IMR-90 (cell line): ENCODE measurements at regions not wholly inside any gene's neighbourhood (a gene's known extent, or its start where the extent isn't known, plus 50 kb on each side); places are given as distances from the start of the nearest gene placed in this dataset.

Experiments
- ATAC-seq: fragments of 200-7000 bp; cut with Tn5 transposase; 2 replicates; pipeline ENCODE4 v1.9.1; 2020; ENCODE audit warnings: low read depth, mild to moderate bottlenecking, moderate library complexity
- BruUV-seq: library from RNA; stranded (reverse); fragments of 400-500 nt; replicated peaks from 2 replicates; lab custom pipeline; 2021; lab: Mats Ljungman, UMichigan
- CTCF ChIA-PET: fragments of 300-600 bp; formaldehyde crosslinking; extraction: SDS; loops from one replicate; lab custom pipeline; 2021; ENCODE audit warnings: antibody characterized with exemption; lab: Yijun Ruan, JAX
- POLR2A ChIA-PET: fragments of 300-600 bp; sonication (Branson Sonifier 250); formaldehyde crosslinking; loops from one replicate; lab custom pipeline; 2022; ENCODE audit warnings: antibody characterized with exemption; ENCODE audit not compliant: unreplicated experiment; lab: Charles Lee
- DNase-seq: peaks from one replicate; pipeline ENCODE4 v3.0.0; 2013
- H2AFZ ChIP-seq: replicated peaks from 2 replicates; pipeline ENCODE3; 2013; ENCODE audit warnings: low read length, mild to moderate bottlenecking; ENCODE audit not compliant: poor library complexity
- H2AK5ac ChIP-seq: 2 replicates; pipeline ENCODE4 v1.6.1; 2013; ENCODE audit warnings: low read depth, low read length, inconsistent platforms
- H2AK9ac ChIP-seq: replicated peaks from 2 replicates; pipeline ENCODE3; 2013; ENCODE audit warnings: mild to moderate bottlenecking, low read depth, low read length, moderate library complexity; ENCODE audit not compliant: poor library complexity
- H2BK120ac ChIP-seq: 2 replicates; pipeline ENCODE4 v1.6.1; 2013; ENCODE audit warnings: low read depth, low read length, inconsistent platforms
- H2BK15ac ChIP-seq: 3 replicates; pipeline ENCODE4 v1.6.1; 2013; ENCODE audit warnings: low read depth, low read length, inconsistent platforms
- H2BK20ac ChIP-seq: 2 replicates; pipeline ENCODE4 v1.6.1; 2013; ENCODE audit warnings: low read depth, mild to moderate bottlenecking, inconsistent platforms, low read length, moderate library complexity
- H2BK5ac ChIP-seq: 2 replicates; pipeline ENCODE4 v1.6.1; 2013; ENCODE audit warnings: mild to moderate bottlenecking, low read depth, low read length, inconsistent platforms; ENCODE audit not compliant: poor library complexity, severe bottlenecking
- H3K14ac ChIP-seq: replicated peaks from 2 replicates; pipeline ENCODE4 v1.6.1; 2013; ENCODE audit warnings: low read depth, low read length, inconsistent platforms
- H3K18ac ChIP-seq: 2 replicates; pipeline ENCODE4 v1.6.1; 2013; ENCODE audit warnings: low read depth, low read length, control low read depth
- H3K23ac ChIP-seq: 2 replicates; pipeline ENCODE4 v1.6.1; 2013; ENCODE audit warnings: low read depth, low read length, inconsistent platforms
- H3K27ac ChIP-seq: 2 replicates; pipeline ENCODE4 v1.5.1; 2013; ENCODE audit warnings: mild to moderate bottlenecking, control low read depth, low read length; ENCODE audit not compliant: insufficient read depth
- H3K27me3 ChIP-seq: 2 replicates; pipeline ENCODE4 v1.6.1; 2013; ENCODE audit warnings: low read length; ENCODE audit not compliant: control insufficient read depth, insufficient read depth
- H3K36me3 ChIP-seq: 2 replicates; pipeline ENCODE4 v1.6.1; 2013; ENCODE audit warnings: low read length, mixed read lengths; ENCODE audit not compliant: control insufficient read depth, insufficient read depth
- H3K4ac ChIP-seq: 2 replicates; pipeline ENCODE4 v1.6.1; 2013; ENCODE audit warnings: low read depth, low read length, inconsistent platforms
- H3K4me1 ChIP-seq: 2 replicates; pipeline ENCODE4 v1.6.1; 2013; ENCODE audit warnings: low read length, mixed read lengths; ENCODE audit not compliant: control insufficient read depth, insufficient read depth
- H3K4me2 ChIP-seq: 2 replicates; pipeline ENCODE4 v1.6.1; 2013; ENCODE audit warnings: low read depth, mild to moderate bottlenecking, control low read depth, low read length, moderate library complexity
- H3K4me3 ChIP-seq: 2 replicates; pipeline ENCODE4 v1.5.1; 2013; ENCODE audit warnings: low read depth, mild to moderate bottlenecking, control low read depth, low read length, moderate library complexity; ENCODE audit not compliant: insufficient read depth
- H3K56ac ChIP-seq: 2 replicates; pipeline ENCODE4 v1.6.1; 2013; ENCODE audit warnings: low read length, inconsistent platforms; ENCODE audit not compliant: insufficient read depth; ENCODE audit errors: extremely low read depth
- H3K79me1 ChIP-seq, 2 experiments: 2 replicates each; pipeline ENCODE4 v1.6.1; 2013; ENCODE audit warnings: low read length in 2 of 2, inconsistent platforms in 1 of 2, low read depth in 1 of 2
- H3K9ac ChIP-seq: 2 replicates; pipeline ENCODE4 v1.6.1; 2013; ENCODE audit warnings: low read depth, low read length, control low read depth
- H3K9me1 ChIP-seq: 2 replicates; pipeline ENCODE4 v1.6.1; 2013; ENCODE audit warnings: low read length, inconsistent platforms; ENCODE audit not compliant: insufficient read depth
- H3K9me3 ChIP-seq: 2 replicates; pipeline ENCODE4 v1.6.1; 2013; ENCODE audit warnings: low read length; ENCODE audit not compliant: control insufficient read depth, insufficient read depth
- H4K20me1 ChIP-seq: 2 replicates; pipeline ENCODE4 v1.6.1; 2013; ENCODE audit warnings: low read length, inconsistent platforms; ENCODE audit not compliant: insufficient read depth
- H4K5ac ChIP-seq: 2 replicates; pipeline ENCODE4 v1.6.1; 2013; ENCODE audit warnings: mild to moderate bottlenecking, low read depth, low read length, control low read depth
- H4K8ac ChIP-seq, 2 experiments: 2 replicates each; pipeline ENCODE4 v1.6.1; 2013; ENCODE audit warnings: low read depth in 2 of 2, low read length in 2 of 2, control low read depth in 1 of 2, inconsistent platforms in 1 of 2
- H4K91ac ChIP-seq: 2 replicates; pipeline ENCODE4 v1.6.1; 2013; ENCODE audit warnings: low read depth, low read length, inconsistent platforms; ENCODE audit not compliant: insufficient read depth
- CTCF ChIP-seq: conservative IDR thresholded peaks from 2 replicates; pipeline ENCODE4 v1.5.1; 2012; ENCODE audit warnings: mild to moderate bottlenecking, low read depth, low read length, improper control_type of control experiment
- MAFK ChIP-seq: IDR thresholded peaks from 2 replicates; pipeline ENCODE4 v1.6.1; 2012; ENCODE audit warnings: low read depth, low read length, improper control_type of control experiment
- MXI1 ChIP-seq: IDR thresholded peaks from 2 replicates; pipeline ENCODE4 v1.6.1; 2012; ENCODE audit warnings: low read depth, mild to moderate bottlenecking, low read length, moderate library complexity, borderline replicate concordance
- RCOR1 ChIP-seq: IDR thresholded peaks from 2 replicates; pipeline ENCODE4 v1.6.1; 2012; ENCODE audit warnings: mild to moderate bottlenecking, low read length, improper control_type of control experiment; ENCODE audit not compliant: insufficient replicate concordance
- WGBS, 2 experiments: methylation state at CpG; one replicate each; pipeline versions ENCODE4 v1.1.5 to v1.1.7; 2013; ENCODE audit warnings: missing lambda C conversion rate in 2 of 2; ENCODE audit not compliant: insufficient read length in 1 of 2; ENCODE audit errors: extremely low coverage in 2 of 2; 5-methylcytosine and 5-hydroxymethylcytosine counted together
- dilution Hi-C: fragments of 300-500 bp; cut with HindIII; formaldehyde crosslinking; loops from one replicate; pipeline ENCODE4 v1.14.3; 2018; ENCODE audit warnings: low sequenced_read_pairs; ENCODE audit not compliant: unreplicated experiment
- in situ Hi-C: fragments of 300-500 bp; cut with MboI; formaldehyde crosslinking; loops from 3 replicates; pipeline ENCODE4 v1.14.3; 2019; ENCODE audit warnings: low sequenced_read_pairs, inconsistent platforms, mixed read lengths
- intact Hi-C: fragments of 100-400 bp; cut with micrococcal nuclease; formaldehyde crosslinking; loops from 2 replicates; pipeline ENCODE4 v1.10.0; 2022

- ChIA-PET POLR2A (interaction anchor here (0.6 kb wide), 1 partner anchor 346 kb away, joined by 3 read pairs; no protein-coding TSS in a partner anchor), CTCF (interaction anchor here (0.6 kb wide), 1 partner anchor 311 kb away, joined by 3 read pairs; no protein-coding TSS in a partner anchor)
- H4K8ac ChIP-seq: no peak overlapping the region
- BruUV-seq: no TSS peak
- H3K18ac ChIP-seq: no peak overlapping the region
- no peak overlapping the region for H3K4ac ChIP-seq
- H3K36me3 ChIP-seq: no peaks in the 10 kb centered on the region
- no peak overlapping the region for H2BK20ac ChIP-seq
- no peak overlapping the region for H2AK5ac ChIP-seq
- no peaks in the 10 kb centered on the region for H3K9me3 ChIP-seq
- no peak for TF ChIP-seq MAFK
- no peak for TF ChIP-seq CTCF
- no peak for TF ChIP-seq MXI1
- TF ChIP-seq RCOR1: no peak
- H3K56ac ChIP-seq: no peak overlapping the region
- DNase-seq (no peak), ATAC-seq (no peak)
- H3K9me1 ChIP-seq: 0 out of 2 replicates have a peak, but pooled peaks cover 3% of the 10 kb centered on the region
- dilution Hi-C loops: no loop called here
- H3K79me1 ChIP-seq: no peaks in the 10 kb centered on the region
- in situ Hi-C loops: no loop called here
- H2BK120ac ChIP-seq: no peak overlapping the region
- no peak overlapping the region for H2AFZ ChIP-seq
- H2BK15ac ChIP-seq: no peak overlapping the region
- no peaks in the 10 kb centered on the region for H4K20me1 ChIP-seq
- WGBS, 2 experiments: 100% methylated on average over 1 of the region's 8 CpGs; no CpG with 5 or more reads in 1 of the 2 experiments
- peaks cover 2% of the 10 kb centered on the region; the same call in 1 of the 2 replicates for H3K4me1 ChIP-seq
- intact Hi-C loops: no loop called here
- no peak overlapping the region for H2AK9ac ChIP-seq
- no peak overlapping the region for H3K27ac ChIP-seq
- H4K91ac ChIP-seq: no peak overlapping the region
- H3K4me3 ChIP-seq: no peak overlapping the region
- H4K5ac ChIP-seq: no peak overlapping the region
- no peak overlapping the region for H3K14ac ChIP-seq
- H3K9ac ChIP-seq: no peak overlapping the region
- H2BK5ac ChIP-seq: no peak overlapping the region
- H3K4me2 ChIP-seq: no peak overlapping the region
- H3K27me3 ChIP-seq: peaks cover 2% of the 10 kb centered on the region; the same call in 1 of the 2 replicates
- H3K23ac ChIP-seq: no peak overlapping the region
Measured at GRCh38 chr6:15020119-15020770, 225.6 kb upstream of the JARID2 start.
